ENCODE measurements at regions not wholly inside any gene's neighbourhood (a gene's known extent, or its start where the extent isn't known, plus 50 kb on each side); places are given as distances from the start of the nearest gene placed in this dataset.
"Not testable (repeated sequence)": the region's sequence is repeated elsewhere in the genome, so short reads cannot be mapped to it uniquely, and the experiment has no call there.

GRCh38 chr4:38416450-38417014, 247.5 kb upstream of the KLF3 start:
- no peak overlapping the region for H3K27ac ChIP-seq (ENCODE audit: low read depth, low read length)
- no peak overlapping the region for H3K4me2 ChIP-seq (ENCODE audit: low read depth, low read length, poor library complexity, severe bottlenecking)
- H3F3A ChIP-seq (ENCODE audit: insufficient read depth): no peaks in the 10 kb centered on the region
- no peaks in the 10 kb centered on the region for H3K9me2 ChIP-seq (replicated peaks; ENCODE audit: insufficient read depth, low read length)
- H3K9ac ChIP-seq (ENCODE audit: low read length): no peak overlapping the region
- no peaks in the 10 kb centered on the region for H3K36me3 ChIP-seq (ENCODE audit: low read length)
- H3K9me3 ChIP-seq (ENCODE audit: insufficient read depth, low read length): no peaks in the 10 kb centered on the region
- no peaks in the 10 kb centered on the region for H3K79me2 ChIP-seq (ENCODE audit: insufficient read depth, low read length)
- H3K27me3 ChIP-seq (ENCODE audit: low read length): no peaks in the 10 kb centered on the region
- H4K20me1 ChIP-seq (ENCODE audit: low read depth, low read length): no peaks in the 10 kb centered on the region
- H3K4me3 ChIP-seq (ENCODE audit: insufficient read depth, low read length, poor library complexity, severe bottlenecking): no peak overlapping the region
- no peak overlapping the region for H2AFZ ChIP-seq (ENCODE audit: low read depth, low read length, severe bottlenecking)
- TF ChIP-seq EZH2phosphoT487 (conservative IDR thresholded peaks at IDR 0.05; ENCODE audit: low read length) (no peak), CTCF (IDR thresholded peaks at IDR 0.05; ENCODE audit: insufficient read depth, low read length, poor library complexity, severe bottlenecking) (no peak)

- H3K9me3 ChIP-seq (ENCODE audit: insufficient read depth, low read length); H3K9me2 ChIP-seq (replicated peaks; ENCODE audit: insufficient read depth, low read length); H3K9ac ChIP-seq (ENCODE audit: low read length); H3K79me2 ChIP-seq (ENCODE audit: insufficient read depth, low read length); H3K27ac ChIP-seq (ENCODE audit: low read depth, low read length); H3F3A ChIP-seq (ENCODE audit: insufficient read depth); H4K20me1 ChIP-seq (ENCODE audit: low read depth, low read length); H2AFZ ChIP-seq (ENCODE audit: low read depth, low read length, severe bottlenecking); H3K4me3 ChIP-seq (ENCODE audit: insufficient read depth, low read length, poor library complexity, severe bottlenecking); H3K36me3 ChIP-seq (ENCODE audit: low read length); H3K4me2 ChIP-seq (ENCODE audit: low read depth, low read length, poor library complexity, severe bottlenecking); H3K27me3 ChIP-seq (ENCODE audit: low read length): not testable (repeated sequence)
Observed at GRCh38 chr4:38420254-38420653, 243.7 kb upstream of the KLF3 start.

GRCh38 chr4:38422850-38423249, 241.1 kb upstream of the KLF3 start:
- no peaks in the 10 kb centered on the region for H3K79me2 ChIP-seq (ENCODE audit: insufficient read depth, low read length)
- H3K27ac ChIP-seq (ENCODE audit: low read depth, low read length): no peak overlapping the region
- no peaks in the 10 kb centered on the region for H4K20me1 ChIP-seq (ENCODE audit: low read depth, low read length)
- no peaks in the 10 kb centered on the region for H3K9me3 ChIP-seq (ENCODE audit: insufficient read depth, low read length)
- H2AFZ ChIP-seq (ENCODE audit: low read depth, low read length, severe bottlenecking): no peak overlapping the region
- no peak overlapping the region for H3K9ac ChIP-seq (ENCODE audit: low read length)
- H3F3A ChIP-seq (ENCODE audit: insufficient read depth): no peaks in the 10 kb centered on the region
- H3K36me3 ChIP-seq (ENCODE audit: low read length): no peaks in the 10 kb centered on the region
- no peak for TF ChIP-seq EZH2phosphoT487 (conservative IDR thresholded peaks at IDR 0.05; ENCODE audit: low read length)
- TF ChIP-seq CTCF (IDR thresholded peaks at IDR 0.05; ENCODE audit: insufficient read depth, low read length, poor library complexity, severe bottlenecking): no peak
- no peaks in the 10 kb centered on the region for H3K27me3 ChIP-seq (ENCODE audit: low read length)
- no peaks in the 10 kb centered on the region for H3K9me2 ChIP-seq (replicated peaks; ENCODE audit: insufficient read depth, low read length)
- H3K4me2 ChIP-seq (ENCODE audit: low read depth, low read length, poor library complexity, severe bottlenecking): no peak overlapping the region
- H3K4me3 ChIP-seq (ENCODE audit: insufficient read depth, low read length, poor library complexity, severe bottlenecking): no peak overlapping the region

GRCh38 chr4:38424151-38424871, 239.7 kb upstream of the KLF3 start:
- no peaks in the 10 kb centered on the region for H3K9me3 ChIP-seq (ENCODE audit: insufficient read depth, low read length)
- no peak overlapping the region for H3K4me3 ChIP-seq (ENCODE audit: insufficient read depth, low read length, poor library complexity, severe bottlenecking)
- no peak overlapping the region for H3K9ac ChIP-seq (ENCODE audit: low read length)
- H3F3A ChIP-seq (ENCODE audit: insufficient read depth): no peaks in the 10 kb centered on the region
- H4K20me1 ChIP-seq (ENCODE audit: low read depth, low read length): no peaks in the 10 kb centered on the region
- no peak overlapping the region for H2AFZ ChIP-seq (ENCODE audit: low read depth, low read length, severe bottlenecking)
- no peak overlapping the region for H3K27ac ChIP-seq (ENCODE audit: low read depth, low read length)
- H3K79me2 ChIP-seq (ENCODE audit: insufficient read depth, low read length): no peaks in the 10 kb centered on the region
- no peak overlapping the region for H3K4me2 ChIP-seq (ENCODE audit: low read depth, low read length, poor library complexity, severe bottlenecking)
- no peaks in the 10 kb centered on the region for H3K27me3 ChIP-seq (ENCODE audit: low read length)
- H3K36me3 ChIP-seq (ENCODE audit: low read length): no peaks in the 10 kb centered on the region
- TF ChIP-seq CTCF (IDR thresholded peaks at IDR 0.05; ENCODE audit: insufficient read depth, low read length, poor library complexity, severe bottlenecking) (no peak), EZH2phosphoT487 (conservative IDR thresholded peaks at IDR 0.05; ENCODE audit: low read length) (no peak)
- no peaks in the 10 kb centered on the region; the same call in 1 of the 2 replicates for H3K9me2 ChIP-seq (replicated peaks; ENCODE audit: insufficient read depth, low read length)

Measured in SU-DHL-6 (cell line).